Hematopoietic multipotent progenitor cell treated with erythropoietin and hydrocortisone succinate and interleukin-3 and kit ligand, for 6 days (in vitro differentiated cells): ENCODE measurements at regions not wholly inside any gene's neighbourhood (a gene's known extent, or its start where the extent isn't known, plus 50 kb on each side); places are given as distances from the start of the nearest gene placed in this dataset.
"Not testable (repeated sequence)": the region's sequence is repeated elsewhere in the genome, so short reads cannot be mapped to it uniquely, and the experiment has no call there.

Experiments
- DNase-seq: peaks from one replicate; pipeline ENCODE4 v3.0.0-alpha.2; 2015

DNA sequence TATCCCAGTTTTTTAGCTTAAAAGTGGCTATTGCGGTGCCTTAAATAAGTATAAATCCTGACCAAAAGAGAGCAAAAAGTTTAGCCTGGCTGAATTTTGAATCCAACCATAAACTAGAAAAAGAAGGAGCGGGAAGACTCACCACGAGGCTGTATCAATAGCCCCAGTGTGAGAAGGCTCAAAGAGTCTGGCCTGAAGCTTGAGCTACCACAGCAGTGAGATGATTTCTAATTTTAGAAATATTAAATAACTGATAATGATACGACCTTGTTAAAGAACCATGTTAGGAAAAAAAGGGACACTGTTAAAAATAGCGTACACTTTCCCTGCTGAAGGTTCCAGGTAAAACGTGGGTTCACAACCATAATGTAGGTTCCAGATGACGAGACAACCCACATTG is 134.1 kb upstream of the ZNF462 start:
- DNase-seq = no peak

- DNase-seq = no peak
Measured at GRCh38 chr9:106731910-106732309, 131.1 kb upstream of the ZNF462 start.

- DNase-seq = no peak
Measured at GRCh38 chr9:106733828-106734380, 129.1 kb upstream of the ZNF462 start.

DNA sequence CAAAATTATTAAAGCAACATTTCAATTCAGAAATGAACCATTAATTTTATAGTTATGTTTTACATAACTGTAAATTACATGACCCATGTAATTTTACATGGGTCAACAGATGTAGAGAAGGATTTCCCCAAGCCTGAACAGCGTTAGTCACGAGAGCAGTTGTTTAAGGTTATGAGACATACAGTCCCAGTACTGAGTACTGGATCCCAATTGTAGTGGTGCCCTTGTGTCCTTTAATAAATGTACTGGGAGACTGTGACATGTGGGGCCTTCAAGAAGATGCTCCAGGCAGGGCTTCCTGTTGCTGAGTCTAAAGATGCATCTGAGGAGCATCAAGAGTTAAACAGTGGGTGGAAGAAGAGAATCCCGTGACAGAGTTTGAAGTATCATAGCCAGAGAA is 125.5 kb upstream of the ZNF462 start:
- no peak for DNase-seq

GRCh38 chr9:106738109-106738508 is 124.9 kb upstream of the ZNF462 start:
- DNase-seq = no peak

DNA sequence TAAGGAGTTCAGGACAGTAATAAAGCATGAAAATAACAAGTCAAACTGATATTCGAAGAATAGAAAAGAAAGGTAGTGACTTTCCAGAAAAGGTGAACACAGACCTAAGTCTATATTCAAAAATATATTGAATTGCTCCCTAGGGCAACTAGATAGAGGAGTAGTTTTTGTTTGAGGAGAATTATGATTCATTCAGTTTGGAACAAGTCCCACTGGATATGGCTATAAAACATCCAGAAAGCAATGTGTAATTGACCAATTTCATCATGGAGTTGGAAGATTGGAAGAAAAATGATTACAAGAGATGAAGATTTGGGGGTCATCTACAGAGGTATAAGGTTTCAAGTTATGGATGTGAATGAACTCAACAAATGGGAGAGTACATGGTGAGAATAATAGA is 117.5 kb upstream of the ZNF462 start:
- no peak for DNase-seq

DNA sequence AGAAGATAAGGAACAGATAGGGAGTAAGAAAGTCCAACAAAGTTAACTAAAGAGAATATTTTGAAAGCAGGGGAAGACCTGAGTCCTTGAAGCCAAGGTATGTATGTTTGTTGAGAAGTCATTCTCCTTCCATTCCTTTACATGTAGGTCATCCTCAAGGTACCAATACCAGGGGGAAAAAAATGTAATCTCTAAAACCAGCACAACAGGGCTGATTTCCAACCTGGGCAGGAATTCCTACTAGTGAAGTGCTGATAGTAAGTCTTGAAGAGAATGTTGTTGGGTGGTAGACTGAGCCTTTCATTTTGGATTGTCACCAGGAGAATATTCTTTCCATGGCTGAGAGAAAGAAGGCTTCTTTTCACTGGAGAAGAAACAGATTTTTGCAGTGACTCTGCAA is 117.1 kb upstream of the ZNF462 start:
- DNase-seq = no peak

DNA sequence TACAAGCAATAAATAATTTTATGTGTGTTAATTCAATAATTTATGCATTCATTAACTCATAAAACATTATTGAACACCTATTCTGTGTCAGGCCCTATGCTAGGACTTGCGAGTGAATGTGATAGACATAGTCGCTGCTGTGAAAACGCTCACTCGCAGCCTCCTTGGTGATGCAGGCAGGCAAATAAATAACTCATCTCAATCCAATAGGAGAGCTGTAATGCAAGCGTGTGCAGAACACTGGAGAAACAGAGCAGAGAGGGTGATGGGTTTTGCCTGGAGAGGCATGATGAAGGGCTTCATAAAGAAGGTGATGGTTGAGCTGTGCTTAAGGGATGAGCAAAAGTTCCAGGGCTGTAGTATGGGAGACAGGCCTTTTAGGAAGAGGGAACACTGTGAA is 111.3 kb upstream of the ZNF462 start:
- no peak for DNase-seq

- DNase-seq = no peak
Measured at GRCh38 chr9:106752581-106752980, 110.4 kb upstream of the ZNF462 start.

GRCh38 chr9:106753155-106753671 is 109.8 kb upstream of the ZNF462 start:
- peak; percentile 26 for DNase-seq

DNA sequence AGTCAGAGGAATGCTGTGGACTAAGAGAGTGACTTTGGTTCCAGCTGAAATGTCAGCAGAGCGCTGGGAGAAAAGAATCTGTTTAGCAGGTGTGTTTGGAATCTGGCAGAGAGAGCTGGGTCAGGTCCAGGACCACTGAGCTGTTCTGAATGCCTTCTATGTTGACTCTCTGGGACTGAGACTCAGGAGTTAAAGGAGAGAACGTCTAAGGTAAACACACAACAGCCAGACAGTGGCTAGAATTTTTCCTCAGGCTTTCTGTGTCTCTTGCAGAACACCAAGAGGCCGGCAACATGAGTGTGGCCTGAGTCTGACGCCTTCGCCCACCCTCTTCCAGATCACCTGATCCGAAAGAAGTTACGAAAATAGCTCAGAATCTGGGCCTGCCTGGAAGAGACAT is 107.2 kb upstream of the ZNF462 start:
- DNase-seq = no peak

DNA sequence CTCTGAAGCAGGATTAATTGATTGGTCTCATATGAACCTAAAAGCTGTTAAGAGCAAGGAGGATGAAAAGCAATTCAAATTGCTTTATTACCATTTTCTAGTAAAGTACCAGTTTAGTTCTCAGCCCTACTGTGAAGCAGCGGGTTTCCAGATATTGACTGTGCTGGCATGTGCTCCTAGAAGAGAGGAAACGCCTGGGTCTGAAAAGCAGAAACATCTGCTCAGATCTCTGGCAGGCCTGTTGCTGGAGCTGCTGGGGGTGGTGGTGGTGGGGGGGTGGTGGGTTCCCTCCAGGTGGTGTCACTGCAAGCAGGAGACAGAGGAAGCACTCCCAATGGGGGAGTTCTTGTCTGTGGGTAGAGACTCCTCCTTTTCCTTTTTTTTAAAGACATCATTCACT is 105.5 kb upstream of the ZNF462 start:
- DNase-seq = peak; percentile 12

DNA sequence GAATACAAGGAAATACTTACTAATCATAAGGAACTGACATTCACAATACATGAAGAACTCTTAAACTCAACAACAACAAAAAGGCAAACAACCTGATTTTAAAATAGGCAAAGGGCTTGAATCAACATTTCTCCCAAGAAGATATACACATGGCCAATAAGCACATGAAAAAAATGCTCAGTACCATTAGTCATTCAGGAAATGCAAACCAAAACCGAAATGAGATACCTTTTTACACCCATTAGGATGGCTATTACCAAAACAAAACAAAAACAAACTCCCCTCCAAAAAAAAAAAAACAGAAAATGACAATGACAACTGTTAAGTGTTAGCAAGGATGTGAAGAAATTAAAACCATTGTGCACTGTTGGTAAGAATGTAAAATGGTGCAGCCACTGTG is 104.1 kb upstream of the ZNF462 start:
- no peak for DNase-seq

GRCh38 chr9:106761493-106761892 is 101.5 kb upstream of the ZNF462 start:
- no peak for DNase-seq

DNA sequence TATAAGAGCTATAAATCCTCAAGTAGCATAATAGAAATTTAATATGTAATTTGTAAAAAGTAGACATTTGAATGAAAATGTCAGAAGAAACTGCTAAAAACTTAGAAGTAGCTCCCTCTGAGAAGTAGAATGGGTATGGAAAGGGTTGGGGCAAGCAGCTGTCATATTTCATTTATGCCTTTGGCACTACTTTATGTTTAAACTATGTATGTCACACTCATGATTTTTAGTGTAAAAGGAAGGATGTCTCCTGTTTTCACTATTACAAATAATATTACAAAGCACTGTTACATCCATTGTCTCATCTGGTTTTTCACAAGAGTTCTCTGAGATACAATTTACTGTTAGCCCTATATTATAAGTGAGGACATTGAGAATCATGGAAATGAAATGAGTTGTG is 96.3 kb upstream of the ZNF462 start:
- DNase-seq = no peak

- no peak for DNase-seq
Measured at GRCh38 chr9:106769331-106769730, 93.6 kb upstream of the ZNF462 start.

DNA sequence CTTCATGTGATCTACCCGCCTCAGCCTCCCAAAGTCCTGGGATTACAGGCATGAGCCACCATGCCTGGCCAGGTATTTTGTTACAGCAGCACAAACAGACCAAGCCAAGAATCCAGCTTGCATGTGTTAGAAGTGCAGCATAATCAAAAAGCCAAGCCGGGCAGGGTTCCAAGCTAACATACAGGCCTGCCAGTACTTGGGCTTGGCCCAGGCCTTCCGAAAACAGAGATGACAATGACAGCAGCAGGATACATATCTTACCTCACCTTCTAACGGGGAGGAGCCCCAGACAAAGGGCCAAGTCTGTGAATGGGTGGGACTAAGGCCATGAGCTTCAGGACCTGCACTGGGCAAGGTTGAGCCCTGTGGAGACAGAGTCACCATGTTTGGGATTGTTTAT is 91.4 kb upstream of the ZNF462 start:
- DNase-seq = no peak

GRCh38 chr9:106772523-106773290 is 90.3 kb upstream of the ZNF462 start:
- no peak for DNase-seq

GRCh38 chr9:106773750-106774149 is 89.2 kb upstream of the ZNF462 start:
- no peak for DNase-seq

DNA sequence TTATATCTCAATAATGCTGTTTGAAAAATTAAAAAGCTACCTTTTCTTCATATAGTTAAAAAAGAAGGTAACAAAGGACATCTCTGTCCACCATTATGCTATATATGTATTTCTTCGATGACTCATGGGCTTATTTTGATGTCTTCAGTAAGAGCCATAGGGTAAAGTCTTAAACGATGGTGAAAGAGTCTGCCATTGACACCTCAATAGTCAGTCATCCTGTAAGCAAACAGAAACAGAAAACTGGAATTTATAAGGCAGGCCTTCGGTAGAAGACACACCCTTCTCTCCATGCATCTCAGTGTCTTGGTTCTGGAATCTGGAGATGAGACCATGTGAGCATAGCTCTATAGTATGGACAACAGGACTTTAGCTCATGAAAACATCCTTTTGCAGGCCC is 87.0 kb upstream of the ZNF462 start:
- no peak for DNase-seq

DNA sequence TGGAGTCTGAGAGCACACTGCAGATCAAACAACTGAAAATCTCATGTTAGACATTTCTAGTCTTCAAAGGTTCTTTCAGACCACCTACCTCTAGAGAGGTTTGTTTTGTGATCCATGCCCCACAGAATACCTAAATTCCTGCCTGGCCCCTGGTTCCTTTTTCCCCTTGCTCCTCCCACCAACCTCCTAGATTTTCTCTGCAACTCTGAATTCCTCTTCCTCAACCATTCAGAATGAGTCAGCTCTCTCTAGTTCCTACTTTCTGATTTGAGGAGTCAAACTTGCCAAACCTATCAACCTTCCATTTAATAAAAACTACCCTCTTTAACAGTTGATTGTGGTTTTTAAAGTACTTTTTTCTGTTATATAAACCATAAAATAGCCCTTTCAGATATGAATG is 83.2 kb upstream of the ZNF462 start:
- DNase-seq = no peak

DNA sequence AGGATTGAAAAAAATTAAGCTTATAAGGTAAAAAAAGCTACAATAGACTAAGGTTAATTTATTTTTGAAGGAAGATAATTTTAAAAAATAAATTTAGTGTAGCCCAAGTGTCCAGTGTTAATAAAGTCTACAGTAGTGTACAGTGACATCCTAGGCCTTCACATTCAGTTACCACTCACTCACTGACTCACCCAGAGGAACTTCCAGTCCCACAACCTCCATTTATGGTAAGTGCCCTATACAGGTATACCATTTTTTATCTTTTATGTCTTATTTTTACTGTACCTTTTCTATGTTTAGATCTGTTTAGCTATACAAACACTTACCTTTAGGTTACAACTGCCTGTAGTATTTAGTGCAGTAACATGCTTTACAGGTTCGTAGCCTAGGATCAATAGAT is 79.8 kb upstream of the ZNF462 start:
- DNase-seq = no peak

- no peak for DNase-seq
Measured at GRCh38 chr9:106784076-106784475, 78.9 kb upstream of the ZNF462 start.

DNA sequence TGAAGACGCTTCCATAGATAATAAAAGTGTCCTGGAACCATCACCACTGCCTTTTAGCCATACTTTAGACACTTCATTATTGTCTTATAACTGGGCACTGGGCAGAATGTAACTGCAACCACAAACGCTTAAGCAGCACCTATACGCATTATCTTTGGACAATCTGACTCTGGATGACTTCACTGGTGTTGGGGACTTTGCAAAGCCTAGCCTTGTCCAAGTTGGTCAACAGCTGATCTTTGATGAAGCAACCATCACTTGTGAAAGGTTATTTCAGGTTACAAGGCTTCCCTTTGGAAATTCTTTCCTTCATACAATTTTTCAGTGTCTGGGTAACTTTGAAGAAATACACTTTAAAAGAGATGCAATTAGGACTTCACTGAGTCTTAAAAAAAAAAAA is 77.8 kb upstream of the ZNF462 start:
- no peak for DNase-seq

GRCh38 chr9:106788021-106788420 is 74.9 kb upstream of the ZNF462 start:
- not testable (repeated sequence) for DNase-seq
